DOHH2 (cell line): ENCODE measurements at regions not wholly inside any gene's neighbourhood (a gene's known extent, or its start where the extent isn't known, plus 50 kb on each side); places are given as distances from the start of the nearest gene placed in this dataset.

Source experiments
- EZH2phosphoT487 ChIP-seq: fragments of 200-600 bp; sonication (generic); IDR thresholded peaks from 2 replicates; pipeline ENCODE4 v1.6.1; 2017; ENCODE audit warnings: borderline replicate concordance, mild to moderate bottlenecking, antibody characterized with exemption, low read length, moderate library complexity, mixed read lengths
- TF ChIP-seq, protein P1 (sequence below): fragments of 200-600 bp; sonication (generic); IDR thresholded peaks from one replicate; pipeline ENCODE4 v1.5.1; 2014; ENCODE audit warnings: antibody characterized with exemption, mild to moderate bottlenecking, low read depth, low read length; ENCODE audit not compliant: poor library complexity, severe bottlenecking

DNA sequence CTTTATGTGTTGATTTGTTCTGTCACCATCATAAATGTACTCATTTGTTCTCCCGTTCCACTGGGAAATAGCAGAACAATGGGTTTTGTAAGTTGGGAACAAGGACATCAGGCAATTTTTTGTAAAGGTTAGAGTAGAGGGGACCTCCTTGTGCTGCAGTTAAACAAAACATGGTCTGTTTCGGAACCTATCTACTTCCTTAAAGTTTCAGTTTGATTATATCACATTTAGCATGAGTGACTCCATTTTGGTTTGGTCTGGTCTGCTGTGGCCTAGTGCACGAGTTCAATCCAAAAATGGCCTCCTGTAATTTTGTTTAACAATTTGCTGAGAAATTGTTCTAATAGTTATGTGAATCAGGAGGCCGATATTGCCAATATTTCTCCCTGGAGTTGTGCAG lies 372.7 kb downstream of the NUAK1 start:
- TF ChIP-seq, protein P1, sequence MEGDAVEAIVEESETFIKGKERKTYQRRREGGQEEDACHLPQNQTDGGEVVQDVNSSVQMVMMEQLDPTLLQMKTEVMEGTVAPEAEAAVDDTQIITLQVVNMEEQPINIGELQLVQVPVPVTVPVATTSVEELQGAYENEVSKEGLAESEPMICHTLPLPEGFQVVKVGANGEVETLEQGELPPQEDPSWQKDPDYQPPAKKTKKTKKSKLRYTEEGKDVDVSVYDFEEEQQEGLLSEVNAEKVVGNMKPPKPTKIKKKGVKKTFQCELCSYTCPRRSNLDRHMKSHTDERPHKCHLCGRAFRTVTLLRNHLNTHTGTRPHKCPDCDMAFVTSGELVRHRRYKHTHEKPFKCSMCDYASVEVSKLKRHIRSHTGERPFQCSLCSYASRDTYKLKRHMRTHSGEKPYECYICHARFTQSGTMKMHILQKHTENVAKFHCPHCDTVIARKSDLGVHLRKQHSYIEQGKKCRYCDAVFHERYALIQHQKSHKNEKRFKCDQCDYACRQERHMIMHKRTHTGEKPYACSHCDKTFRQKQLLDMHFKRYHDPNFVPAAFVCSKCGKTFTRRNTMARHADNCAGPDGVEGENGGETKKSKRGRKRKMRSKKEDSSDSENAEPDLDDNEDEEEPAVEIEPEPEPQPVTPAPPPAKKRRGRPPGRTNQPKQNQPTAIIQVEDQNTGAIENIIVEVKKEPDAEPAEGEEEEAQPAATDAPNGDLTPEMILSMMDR = no peak
- no peak for TF ChIP-seq EZH2phosphoT487
